ENCODE measurements at regions not wholly inside any gene's neighbourhood (a gene's known extent, or its start where the extent isn't known, plus 50 kb on each side); places are given as distances from the start of the nearest gene placed in this dataset.

- no peak for DNase-seq
- peaks cover 0 to 7% (median 0%) of the 10 kb centered on the region in 8 donors for H3K9me3 ChIP-seq
- H3K27me3 ChIP-seq (replicated peaks in 1 of 7): no peaks in the 10 kb centered on the region
- intact Hi-C loops (cut with DNase I; ENCODE audit: low total_unique reads): no loop called here
- no peak overlapping the region for H3K27ac ChIP-seq
- 65 to 90% (median 82%) methylated on average over 3 of the region's 3 CpGs for WGBS, 5 donors
- H3K4me1 ChIP-seq: no peaks in the 10 kb centered on the region
- TF ChIP-seq POLR2AphosphoS5 (IDR thresholded peaks at IDR 0.05): no peak
- TF ChIP-seq POLR2A (IDR thresholded peaks at IDR 0.05): no peak
- no peak for TF ChIP-seq CTCF (IDR thresholded peaks at IDR 0.05 in 8 of 11, conservative IDR thresholded peaks at IDR 0.05 in 3 of 11)
- no peaks in the 10 kb centered on the region for H3K36me3 ChIP-seq
- no peak overlapping the region for H3K4me3 ChIP-seq
Observed at GRCh38 chr18:41458376-41458775, 496.7 kb upstream of the PIK3C3 start.

GRCh38 chr18:41457765-41458326 is 497.2 kb upstream of the PIK3C3 start:
- H3K27me3 ChIP-seq (replicated peaks in 1 of 7): no peaks in the 10 kb centered on the region
- TF ChIP-seq CTCF (IDR thresholded peaks at IDR 0.05 in 8 of 11, conservative IDR thresholded peaks at IDR 0.05 in 3 of 11) (no peak), POLR2A (IDR thresholded peaks at IDR 0.05) (no peak), POLR2AphosphoS5 (IDR thresholded peaks at IDR 0.05) (no peak)
- intact Hi-C loops (cut with DNase I; ENCODE audit: low total_unique reads): no loop called here
- DNase-seq: no peak
- no peak overlapping the region for H3K4me3 ChIP-seq
- H3K36me3 ChIP-seq: no peaks in the 10 kb centered on the region
- H3K27ac ChIP-seq: no peak overlapping the region
- H3K4me1 ChIP-seq: no peaks in the 10 kb centered on the region
- H3K9me3 ChIP-seq: peaks cover 0 to 8% (median 0%) of the 10 kb centered on the region in 8 donors
- 73 to 83% (median 77%) methylated on average over 13 of the region's 13 CpGs for WGBS, 5 donors

- Histone ChIP-seq H3K36me3 (no peaks in the 10 kb centered on the region), H3K27ac (no peak overlapping the region), H3K4me1 (no peaks in the 10 kb centered on the region), H3K27me3 (replicated peaks in 1 of 7) (no peaks in the 10 kb centered on the region), H3K9me3 (peaks cover 0 to 8% (median 0%) of the 10 kb centered on the region in 8 donors), H3K4me3 (no peak overlapping the region)
- no peak for DNase-seq
- TF ChIP-seq POLR2AphosphoS5 (IDR thresholded peaks at IDR 0.05): no peak
- no peak for TF ChIP-seq POLR2A (IDR thresholded peaks at IDR 0.05)
- no peak for TF ChIP-seq CTCF (IDR thresholded peaks at IDR 0.05 in 8 of 11, conservative IDR thresholded peaks at IDR 0.05 in 3 of 11)
- 86 to 96% (median 88%) methylated on average over 4 of the region's 4 CpGs for WGBS, 5 donors
- intact Hi-C loops (cut with DNase I; ENCODE audit: low total_unique reads): no loop called here
Observed at GRCh38 chr18:41456831-41457230, 498.2 kb upstream of the PIK3C3 start.

GRCh38 chr18:41449612-41450011 is 505.4 kb upstream of the PIK3C3 start:
- no peak for TF ChIP-seq POLR2A (IDR thresholded peaks at IDR 0.05)
- Histone ChIP-seq H3K4me3 (no peak overlapping the region), H3K27ac (no peak overlapping the region), H3K36me3 (no peaks in the 10 kb centered on the region), H3K27me3 (replicated peaks in 1 of 7) (no peaks in the 10 kb centered on the region), H3K4me1 (no peaks in the 10 kb centered on the region), H3K9me3 (peaks cover 0 to 8% (median 0%) of the 10 kb centered on the region in 8 donors)
- intact Hi-C loops (cut with DNase I; ENCODE audit: low total_unique reads): loop anchor here (10.0 kb wide), 1 partner anchor 55 kb away; no protein-coding TSS in a partner anchor
- no peak for DNase-seq
